ENCODE measurements at regions not wholly inside any gene's neighbourhood (a gene's known extent, or its start where the extent isn't known, plus 50 kb on each side); places are given as distances from the start of the nearest gene placed in this dataset.

- TF ChIP-seq, protein P1, sequence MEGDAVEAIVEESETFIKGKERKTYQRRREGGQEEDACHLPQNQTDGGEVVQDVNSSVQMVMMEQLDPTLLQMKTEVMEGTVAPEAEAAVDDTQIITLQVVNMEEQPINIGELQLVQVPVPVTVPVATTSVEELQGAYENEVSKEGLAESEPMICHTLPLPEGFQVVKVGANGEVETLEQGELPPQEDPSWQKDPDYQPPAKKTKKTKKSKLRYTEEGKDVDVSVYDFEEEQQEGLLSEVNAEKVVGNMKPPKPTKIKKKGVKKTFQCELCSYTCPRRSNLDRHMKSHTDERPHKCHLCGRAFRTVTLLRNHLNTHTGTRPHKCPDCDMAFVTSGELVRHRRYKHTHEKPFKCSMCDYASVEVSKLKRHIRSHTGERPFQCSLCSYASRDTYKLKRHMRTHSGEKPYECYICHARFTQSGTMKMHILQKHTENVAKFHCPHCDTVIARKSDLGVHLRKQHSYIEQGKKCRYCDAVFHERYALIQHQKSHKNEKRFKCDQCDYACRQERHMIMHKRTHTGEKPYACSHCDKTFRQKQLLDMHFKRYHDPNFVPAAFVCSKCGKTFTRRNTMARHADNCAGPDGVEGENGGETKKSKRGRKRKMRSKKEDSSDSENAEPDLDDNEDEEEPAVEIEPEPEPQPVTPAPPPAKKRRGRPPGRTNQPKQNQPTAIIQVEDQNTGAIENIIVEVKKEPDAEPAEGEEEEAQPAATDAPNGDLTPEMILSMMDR (IDR thresholded peaks at IDR 0.05), result no peak
- TF ChIP-seq POLR2AphosphoS5 (IDR thresholded peaks at IDR 0.05) (no peak), POLR2A (IDR thresholded peaks at IDR 0.05) (no peak)
Measured at GRCh38 chr11:116100016-116100415, 595.8 kb upstream of the CADM1 start.
